Breast epithelium (tissue), 3 donors: ENCODE measurements at regions not wholly inside any gene's neighbourhood (a gene's known extent, or its start where the extent isn't known, plus 50 kb on each side); places are given as distances from the start of the nearest gene placed in this dataset.

Experiments
- POLR2A ChIP-seq: fragments of 450-650 bp; IDR thresholded peaks from one replicate; pipeline ENCODE4 v1.6.1; 2016; ENCODE audit warnings: antibody characterized with exemption, mild to moderate bottlenecking, moderate library complexity
- POLR2AphosphoS5 ChIP-seq, 3 donors: sonication (generic); formaldehyde crosslinking; IDR thresholded peaks; one replicate each; pipeline ENCODE4 v1.6.1; 2017; ENCODE audit warnings: antibody characterized with exemption in 3 of 3
- TF ChIP-seq, protein P1 (sequence below), 3 donors: fragments of 450-650 bp; IDR thresholded peaks; one replicate each; pipeline ENCODE4 v1.5.1; 2016 to 2017; ENCODE audit warnings: antibody characterized with exemption in 3 of 3, mild to moderate bottlenecking in 3 of 3, moderate library complexity in 3 of 3

- TF ChIP-seq POLR2A = no peak
- TF ChIP-seq, protein P1, sequence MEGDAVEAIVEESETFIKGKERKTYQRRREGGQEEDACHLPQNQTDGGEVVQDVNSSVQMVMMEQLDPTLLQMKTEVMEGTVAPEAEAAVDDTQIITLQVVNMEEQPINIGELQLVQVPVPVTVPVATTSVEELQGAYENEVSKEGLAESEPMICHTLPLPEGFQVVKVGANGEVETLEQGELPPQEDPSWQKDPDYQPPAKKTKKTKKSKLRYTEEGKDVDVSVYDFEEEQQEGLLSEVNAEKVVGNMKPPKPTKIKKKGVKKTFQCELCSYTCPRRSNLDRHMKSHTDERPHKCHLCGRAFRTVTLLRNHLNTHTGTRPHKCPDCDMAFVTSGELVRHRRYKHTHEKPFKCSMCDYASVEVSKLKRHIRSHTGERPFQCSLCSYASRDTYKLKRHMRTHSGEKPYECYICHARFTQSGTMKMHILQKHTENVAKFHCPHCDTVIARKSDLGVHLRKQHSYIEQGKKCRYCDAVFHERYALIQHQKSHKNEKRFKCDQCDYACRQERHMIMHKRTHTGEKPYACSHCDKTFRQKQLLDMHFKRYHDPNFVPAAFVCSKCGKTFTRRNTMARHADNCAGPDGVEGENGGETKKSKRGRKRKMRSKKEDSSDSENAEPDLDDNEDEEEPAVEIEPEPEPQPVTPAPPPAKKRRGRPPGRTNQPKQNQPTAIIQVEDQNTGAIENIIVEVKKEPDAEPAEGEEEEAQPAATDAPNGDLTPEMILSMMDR (IDR thresholded peaks at IDR 0.05) = no peak
- TF ChIP-seq POLR2AphosphoS5 (IDR thresholded peaks at IDR 0.05) = no peak
Measured at GRCh38 chr13:111990362-111990761, 76.6 kb upstream of the SOX1 start.
